ENCODE measurements at regions not wholly inside any gene's neighbourhood (a gene's known extent, or its start where the extent isn't known, plus 50 kb on each side); places are given as distances from the start of the nearest gene placed in this dataset.

DNA sequence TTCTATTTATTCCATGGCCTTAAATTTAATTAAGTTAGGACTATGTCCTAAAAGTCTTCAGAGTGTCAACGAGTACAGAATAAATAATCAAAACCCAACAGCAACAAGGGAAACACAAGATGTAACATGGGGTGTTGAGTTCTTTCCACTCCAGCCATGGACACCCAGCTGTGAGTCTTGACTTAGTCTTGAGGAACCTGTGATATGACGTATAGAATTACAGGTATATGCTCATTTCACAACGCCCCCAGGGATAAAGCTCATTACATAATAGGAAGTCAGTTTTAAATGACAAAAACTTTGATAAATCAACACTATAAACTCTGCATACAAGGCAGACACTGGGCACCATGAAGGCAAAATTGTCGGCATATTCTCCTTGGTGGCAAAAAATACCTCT lies 200.0 kb upstream of the CASK start:
- TF ChIP-seq EZH2phosphoT487 (IDR thresholded peaks at IDR 0.05; ENCODE audit: insufficient read depth, low read depth) (no peak), EZH2 (IDR thresholded peaks at IDR 0.05; ENCODE audit: insufficient read depth, poor library complexity, severe bottlenecking) (no peak)

Data from GM23248 (cell line).